Neutrophil (primary cell): ENCODE measurements at regions not wholly inside any gene's neighbourhood (a gene's known extent, or its start where the extent isn't known, plus 50 kb on each side); places are given as distances from the start of the nearest gene placed in this dataset.
A peak's percentile ranks its signal among the peaks of the same experiment; 100 is the strongest.

ENCODE experiments used
- H3K27ac ChIP-seq: fragments of 200-600 bp; sonication (generic); 2 replicates; pipeline ENCODE4 v1.5.1; 2016; ENCODE audit warnings: mild to moderate bottlenecking, moderate library complexity
- H3K27me3 ChIP-seq: fragments of 200-600 bp; sonication (generic); 2 replicates; pipeline ENCODE4 v1.6.0; 2016; ENCODE audit warnings: mild to moderate bottlenecking
- H3K36me3 ChIP-seq: fragments of 200-600 bp; sonication (generic); 2 replicates; pipeline ENCODE4 v1.5.1; 2017
- H3K4me1 ChIP-seq, 2 experiments: fragments of 200-600 bp in 1 of 2; sonication (generic) in 1 of 2; 1 replicate in 1 of 2; 2 replicates in 1 of 2; pipeline versions ENCODE4 v1.5.1 to v1.6.1; 2013 to 2016; ENCODE audit warnings: low read depth in 1 of 2, low read length in 1 of 2, mild to moderate bottlenecking in 1 of 2, moderate library complexity in 1 of 2; ENCODE audit not compliant: control insufficient read depth in 1 of 2, insufficient read depth in 1 of 2
- H3K4me3 ChIP-seq, 2 experiments: fragments of 200-600 bp in 1 of 2; sonication (generic) in 1 of 2; 1 replicate in 1 of 2; 2 replicates in 1 of 2; pipeline ENCODE4 v1.5.1; 2013 to 2016; ENCODE audit warnings: low read depth in 1 of 2, low read length in 1 of 2, mild to moderate bottlenecking in 1 of 2, moderate library complexity in 1 of 2
- H3K9me3 ChIP-seq: fragments of 200-600 bp; sonication (generic); 2 replicates; pipeline ENCODE4 v1.5.1; 2016
- TF ChIP-seq, protein P1 (sequence below): fragments of 200-600 bp; sonication (generic); IDR thresholded peaks from 2 replicates; pipeline ENCODE4 v1.5.1; 2016; ENCODE audit warnings: antibody characterized with exemption

DNA sequence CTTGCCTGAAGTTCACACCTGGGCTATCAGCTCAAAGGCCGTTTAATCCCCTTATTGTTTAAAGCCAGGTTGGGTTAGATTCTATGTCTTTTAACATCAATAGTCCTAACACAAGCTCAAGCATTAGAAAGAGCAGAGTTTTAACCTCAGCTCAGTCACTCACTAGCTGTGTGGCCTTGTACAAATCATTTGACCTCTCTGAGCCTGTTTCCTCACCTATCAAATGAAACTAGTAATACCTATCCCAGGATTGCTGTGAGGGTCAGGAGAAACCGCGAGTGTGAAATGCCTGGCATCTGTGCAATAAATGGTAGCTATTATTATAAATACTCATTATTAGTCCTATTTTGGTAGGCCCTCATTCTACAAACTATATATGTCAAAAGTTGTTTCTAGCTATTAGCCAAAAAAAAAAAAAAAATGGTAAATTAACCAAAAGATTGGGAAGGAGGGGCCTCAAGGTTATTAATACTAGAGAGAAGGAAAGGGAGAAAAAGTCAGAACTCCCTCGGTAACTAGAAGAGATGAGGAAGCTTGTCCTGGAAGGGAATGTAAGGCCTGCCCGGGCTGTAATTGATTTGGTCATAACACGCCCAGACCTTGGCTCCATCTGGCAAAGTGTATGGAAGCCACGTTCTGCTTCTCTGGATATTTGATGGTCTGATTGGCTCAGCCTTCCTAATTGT lies 510.5 kb upstream of the PROK2 start:
- Histone ChIP-seq H3K36me3 (no peaks in the 10 kb centered on the region), H3K4me3 (no peak overlapping the region), H3K27me3 (peaks cover 12% of the 10 kb centered on the region), H3K9me3 (no peaks in the 10 kb centered on the region), H3K4me1 (no peaks in the 10 kb centered on the region), H3K27ac (no peak overlapping the region)
- TF ChIP-seq, protein P1, sequence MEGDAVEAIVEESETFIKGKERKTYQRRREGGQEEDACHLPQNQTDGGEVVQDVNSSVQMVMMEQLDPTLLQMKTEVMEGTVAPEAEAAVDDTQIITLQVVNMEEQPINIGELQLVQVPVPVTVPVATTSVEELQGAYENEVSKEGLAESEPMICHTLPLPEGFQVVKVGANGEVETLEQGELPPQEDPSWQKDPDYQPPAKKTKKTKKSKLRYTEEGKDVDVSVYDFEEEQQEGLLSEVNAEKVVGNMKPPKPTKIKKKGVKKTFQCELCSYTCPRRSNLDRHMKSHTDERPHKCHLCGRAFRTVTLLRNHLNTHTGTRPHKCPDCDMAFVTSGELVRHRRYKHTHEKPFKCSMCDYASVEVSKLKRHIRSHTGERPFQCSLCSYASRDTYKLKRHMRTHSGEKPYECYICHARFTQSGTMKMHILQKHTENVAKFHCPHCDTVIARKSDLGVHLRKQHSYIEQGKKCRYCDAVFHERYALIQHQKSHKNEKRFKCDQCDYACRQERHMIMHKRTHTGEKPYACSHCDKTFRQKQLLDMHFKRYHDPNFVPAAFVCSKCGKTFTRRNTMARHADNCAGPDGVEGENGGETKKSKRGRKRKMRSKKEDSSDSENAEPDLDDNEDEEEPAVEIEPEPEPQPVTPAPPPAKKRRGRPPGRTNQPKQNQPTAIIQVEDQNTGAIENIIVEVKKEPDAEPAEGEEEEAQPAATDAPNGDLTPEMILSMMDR: no peak

DNA sequence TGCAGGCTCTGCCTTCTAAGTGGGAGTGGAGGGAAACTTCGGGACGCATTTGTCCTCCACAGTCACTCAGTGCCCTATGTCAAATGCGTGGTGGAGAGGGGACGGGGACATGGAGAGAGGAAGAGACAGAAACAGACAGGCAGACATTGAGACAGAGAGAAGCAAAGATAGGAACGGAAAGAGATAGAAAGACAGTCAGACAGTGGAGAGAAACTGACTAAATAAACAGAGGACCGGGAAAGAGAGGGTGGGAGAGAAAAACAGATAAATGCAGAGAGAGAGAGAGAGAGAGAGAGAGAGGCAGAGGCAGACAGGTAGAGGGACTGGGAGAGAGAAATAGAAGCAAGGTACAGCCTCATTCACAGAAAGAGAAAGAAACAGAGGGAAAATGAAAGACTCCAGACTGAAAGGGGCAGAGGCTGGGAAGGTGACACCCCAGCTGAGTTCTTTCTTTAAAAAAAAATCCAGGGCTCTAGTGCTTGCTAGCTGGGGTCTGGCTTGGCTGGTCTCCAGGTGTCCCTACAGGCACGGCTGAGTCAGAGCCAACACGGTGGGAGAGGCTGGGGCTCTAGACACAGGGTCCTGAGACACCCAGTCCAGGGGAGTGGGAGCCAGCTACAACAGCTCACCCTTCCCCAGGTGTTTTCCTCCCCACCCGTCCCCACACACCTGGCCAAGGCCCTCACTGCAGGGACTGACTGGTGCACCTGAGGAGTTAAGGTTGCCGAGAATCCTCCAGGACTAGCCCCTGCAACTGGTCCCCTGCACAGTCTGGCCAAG lies 506.1 kb upstream of the PROK2 start:
- H3K4me1 ChIP-seq: peaks cover 8 to 16% of the 10 kb centered on the region in 2 experiments
- TF ChIP-seq, protein P1: no peak
- no peaks in the 10 kb centered on the region for H3K36me3 ChIP-seq
- no peak overlapping the region for H3K4me3 ChIP-seq
- H3K27me3 ChIP-seq: peaks cover 33% of the 10 kb centered on the region
- H3K9me3 ChIP-seq: no peaks in the 10 kb centered on the region
- no peak overlapping the region for H3K27ac ChIP-seq

DNA sequence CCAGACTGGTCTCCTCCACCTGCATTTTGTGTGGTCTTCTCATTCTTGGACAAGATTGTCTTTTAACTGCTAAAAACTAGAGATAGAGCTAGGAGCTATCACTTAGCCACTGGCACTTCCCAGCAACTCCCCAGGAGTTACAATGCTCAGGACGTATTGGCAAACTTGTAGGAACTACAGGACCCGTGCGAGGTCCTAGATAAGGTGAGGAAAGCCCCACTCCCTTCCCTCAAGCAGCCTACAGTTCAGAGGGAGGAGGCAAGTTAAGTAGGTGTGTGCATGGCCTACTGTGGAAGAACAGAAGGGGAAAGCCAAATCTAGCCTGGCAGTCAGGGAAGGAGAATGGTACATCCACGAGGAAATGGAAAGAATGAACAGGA lies 504.7 kb upstream of the PROK2 start:
- peaks cover 33% of the 10 kb centered on the region for H3K27me3 ChIP-seq
- no peaks in the 10 kb centered on the region for H3K9me3 ChIP-seq
- TF ChIP-seq, protein P1: no peak
- no peak overlapping the region for H3K27ac ChIP-seq
- peak overlapping the region in 1 of 2 experiments; percentile 49 for H3K4me3 ChIP-seq
- H3K36me3 ChIP-seq: no peaks in the 10 kb centered on the region
- peaks cover 8 to 16% of the 10 kb centered on the region in 2 experiments for H3K4me1 ChIP-seq

DNA sequence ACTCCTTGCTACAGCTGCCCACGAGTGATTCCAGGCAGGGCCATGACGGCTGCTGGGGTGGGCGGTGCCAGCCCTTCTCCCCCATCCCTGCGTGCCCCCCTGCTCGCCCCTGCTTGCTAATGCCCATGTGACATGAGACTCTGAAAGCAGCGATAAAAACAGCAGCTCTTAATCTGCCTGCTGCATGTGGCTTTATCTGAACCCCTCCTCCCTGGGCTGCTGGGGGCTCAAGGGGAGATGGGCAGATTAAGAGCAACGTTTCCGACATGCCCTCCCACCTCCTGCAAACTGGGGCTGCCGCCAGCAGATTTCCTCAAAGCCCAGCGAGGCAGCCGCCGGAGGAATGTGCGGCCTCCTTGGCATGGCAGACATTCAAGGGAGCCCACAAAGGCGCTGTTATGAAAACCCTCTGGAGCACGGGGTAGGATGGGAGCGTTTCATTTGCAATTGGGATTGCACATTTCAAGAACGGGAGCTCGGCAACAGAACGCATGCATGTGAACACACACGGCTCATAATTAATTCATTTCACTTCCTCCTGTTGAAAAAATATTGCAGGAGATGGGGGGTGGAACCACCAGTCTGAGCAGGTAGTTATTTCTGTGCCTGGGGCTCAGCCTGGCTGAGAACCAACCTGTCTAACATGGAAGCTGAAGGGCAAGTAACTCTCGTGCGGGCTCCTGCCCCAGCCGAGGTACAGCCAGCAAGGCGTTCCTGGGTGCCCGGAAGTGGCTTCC lies 504.2 kb upstream of the PROK2 start:
- H3K27ac ChIP-seq: no peak overlapping the region
- H3K36me3 ChIP-seq: no peaks in the 10 kb centered on the region

DNA sequence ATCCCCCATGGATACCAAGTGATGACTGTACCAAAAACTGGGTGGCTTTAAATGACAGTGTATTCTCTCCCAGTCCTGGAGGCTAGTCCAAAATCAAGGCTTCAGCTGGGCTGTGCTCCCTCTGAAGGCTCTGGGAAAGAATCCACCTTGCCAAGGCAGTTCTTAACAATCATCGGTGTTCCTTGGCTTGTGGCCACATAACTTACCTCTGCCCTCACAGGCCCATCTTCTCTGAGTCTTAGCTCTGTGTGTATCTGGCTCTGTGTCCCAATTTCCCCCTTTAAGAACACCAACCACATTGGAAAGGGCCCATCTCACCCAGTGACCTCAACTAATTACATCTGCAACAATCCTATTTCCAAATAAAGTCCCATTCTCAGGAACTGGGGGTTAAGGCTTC lies 503.0 kb upstream of the PROK2 start:
- Histone ChIP-seq H3K27me3 (peaks cover 33% of the 10 kb centered on the region), H3K4me1 (peaks cover 8 to 16% of the 10 kb centered on the region in 2 experiments), H3K36me3 (no peaks in the 10 kb centered on the region), H3K4me3 (no peak overlapping the region), H3K27ac (no peak overlapping the region), H3K9me3 (no peaks in the 10 kb centered on the region)
- TF ChIP-seq, protein P1: no peak

More for the DNA sequence above, 504.2 kb upstream of the PROK2 start:
- Histone ChIP-seq H3K4me1 (peaks cover 8 to 16% of the 10 kb centered on the region in 2 experiments), H3K4me3 (peak overlapping the region; percentile 37 to 49), H3K9me3 (no peaks in the 10 kb centered on the region), H3K27me3 (peaks cover 33% of the 10 kb centered on the region)
- TF ChIP-seq, protein P1: no peak
